ENCODE measurements at regions not wholly inside any gene's neighbourhood (a gene's known extent, or its start where the extent isn't known, plus 50 kb on each side); places are given as distances from the start of the nearest gene placed in this dataset.

- no peak for TF ChIP-seq CTCF (IDR thresholded peaks at IDR 0.05; ENCODE audit: low read depth, low read length, poor library complexity, severe bottlenecking)
- TF ChIP-seq EZH2phosphoT487 (IDR thresholded peaks at IDR 0.05; ENCODE audit: borderline replicate concordance, low read length), result no peak
Observed at GRCh38 chr10:128626397-128627000, 500.3 kb upstream of the MKI67 start.

Measured in DOHH2 (cell line).